K562 (cell line): ENCODE measurements at regions not wholly inside any gene's neighbourhood (a gene's known extent, or its start where the extent isn't known, plus 50 kb on each side); places are given as distances from the start of the nearest gene placed in this dataset.

Experiments
- CCAR2 ChIP-seq: fragments of 200-400 bp; formaldehyde crosslinking; IDR thresholded peaks from 2 replicates; pipeline ENCODE4 v1.6.1; 2017; ENCODE audit warnings: mild to moderate bottlenecking, low read depth, low read length
- CHD4 ChIP-seq: fragments of 200-600 bp; sonication (generic); IDR thresholded peaks from 3 replicates; pipeline ENCODE4 v1.6.1; 2012; ENCODE audit warnings: low read depth, mild to moderate bottlenecking, mixed read lengths, low read length, inconsistent platforms; ENCODE audit not compliant: insufficient read depth, insufficient replicate concordance, poor library complexity, severe bottlenecking
- DMBX1 ChIP-seq: fragments of 250-450 bp; sonication (Bioruptor Pico); IDR thresholded peaks from 2 replicates; pipeline ENCODE4 v1.8.0; 2022; ENCODE audit warnings: inconsistent platforms, mild to moderate bottlenecking, moderate library complexity, borderline replicate concordance
- HMG20B ChIP-seq: fragments of 250-450 bp; sonication (Bioruptor Pico); IDR thresholded peaks from 2 replicates; pipeline ENCODE4 v1.5.0; 2021; ENCODE audit warnings: mild to moderate bottlenecking
- ILK ChIP-seq: fragments of 450-650 bp; IDR thresholded peaks from 2 replicates; pipeline ENCODE4 v1.6.1; 2016; ENCODE audit warnings: missing genetic modification characterization, low read depth, mild to moderate bottlenecking, missing compliant biosample characterization, moderate library complexity, borderline replicate concordance
- TBP ChIP-seq: optimal IDR thresholded peaks from 2 replicates; pipeline ENCODE3; 2011; ENCODE audit warnings: low read depth, low read length, improper control_type of control experiment
- TEAD2 ChIP-seq: fragments of 450-650 bp; IDR thresholded peaks from 2 replicates; pipeline ENCODE4 v1.6.1; 2016; ENCODE audit warnings: missing genetic modification characterization, control low read depth, missing compliant biosample characterization
- ZNF830 ChIP-seq: fragments of 250-450 bp; sonication (Bioruptor Pico); IDR thresholded peaks from 2 replicates; pipeline ENCODE4 v1.5.0; 2021; ENCODE audit warnings: mild to moderate bottlenecking
- TF ChIP-seq, protein P1 (sequence below): fragments of 450-650 bp; IDR thresholded peaks from 2 replicates; pipeline ENCODE4 v1.6.1; 2016; ENCODE audit warnings: mild to moderate bottlenecking
- TF ChIP-seq, protein P2 (sequence below): fragments of 250-450 bp; sonication (Bioruptor Pico); IDR thresholded peaks from 2 replicates; pipeline ENCODE4 v1.9.0; 2021; ENCODE audit warnings: mild to moderate bottlenecking, inconsistent platforms
- TF ChIP-seq, protein P3 (sequence below): fragments of 450-650 bp; IDR thresholded peaks from 2 replicates; pipeline ENCODE4 v1.6.1; 2016; ENCODE audit warnings: antibody characterized with exemption

- TF ChIP-seq, protein P1, sequence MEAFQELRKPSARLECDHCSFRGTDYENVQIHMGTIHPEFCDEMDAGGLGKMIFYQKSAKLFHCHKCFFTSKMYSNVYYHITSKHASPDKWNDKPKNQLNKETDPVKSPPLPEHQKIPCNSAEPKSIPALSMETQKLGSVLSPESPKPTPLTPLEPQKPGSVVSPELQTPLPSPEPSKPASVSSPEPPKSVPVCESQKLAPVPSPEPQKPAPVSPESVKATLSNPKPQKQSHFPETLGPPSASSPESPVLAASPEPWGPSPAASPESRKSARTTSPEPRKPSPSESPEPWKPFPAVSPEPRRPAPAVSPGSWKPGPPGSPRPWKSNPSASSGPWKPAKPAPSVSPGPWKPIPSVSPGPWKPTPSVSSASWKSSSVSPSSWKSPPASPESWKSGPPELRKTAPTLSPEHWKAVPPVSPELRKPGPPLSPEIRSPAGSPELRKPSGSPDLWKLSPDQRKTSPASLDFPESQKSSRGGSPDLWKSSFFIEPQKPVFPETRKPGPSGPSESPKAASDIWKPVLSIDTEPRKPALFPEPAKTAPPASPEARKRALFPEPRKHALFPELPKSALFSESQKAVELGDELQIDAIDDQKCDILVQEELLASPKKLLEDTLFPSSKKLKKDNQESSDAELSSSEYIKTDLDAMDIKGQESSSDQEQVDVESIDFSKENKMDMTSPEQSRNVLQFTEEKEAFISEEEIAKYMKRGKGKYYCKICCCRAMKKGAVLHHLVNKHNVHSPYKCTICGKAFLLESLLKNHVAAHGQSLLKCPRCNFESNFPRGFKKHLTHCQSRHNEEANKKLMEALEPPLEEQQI, result no peak
- TF ChIP-seq ZNF830 (CRISPR knock-in tag), result no peak
- TF ChIP-seq, protein P2, sequence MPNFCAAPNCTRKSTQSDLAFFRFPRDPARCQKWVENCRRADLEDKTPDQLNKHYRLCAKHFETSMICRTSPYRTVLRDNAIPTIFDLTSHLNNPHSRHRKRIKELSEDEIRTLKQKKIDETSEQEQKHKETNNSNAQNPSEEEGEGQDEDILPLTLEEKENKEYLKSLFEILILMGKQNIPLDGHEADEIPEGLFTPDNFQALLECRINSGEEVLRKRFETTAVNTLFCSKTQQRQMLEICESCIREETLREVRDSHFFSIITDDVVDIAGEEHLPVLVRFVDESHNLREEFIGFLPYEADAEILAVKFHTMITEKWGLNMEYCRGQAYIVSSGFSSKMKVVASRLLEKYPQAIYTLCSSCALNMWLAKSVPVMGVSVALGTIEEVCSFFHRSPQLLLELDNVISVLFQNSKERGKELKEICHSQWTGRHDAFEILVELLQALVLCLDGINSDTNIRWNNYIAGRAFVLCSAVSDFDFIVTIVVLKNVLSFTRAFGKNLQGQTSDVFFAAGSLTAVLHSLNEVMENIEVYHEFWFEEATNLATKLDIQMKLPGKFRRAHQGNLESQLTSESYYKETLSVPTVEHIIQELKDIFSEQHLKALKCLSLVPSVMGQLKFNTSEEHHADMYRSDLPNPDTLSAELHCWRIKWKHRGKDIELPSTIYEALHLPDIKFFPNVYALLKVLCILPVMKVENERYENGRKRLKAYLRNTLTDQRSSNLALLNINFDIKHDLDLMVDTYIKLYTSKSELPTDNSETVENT (CRISPR knock-in tag), result no peak
- no peak for TF ChIP-seq CHD4
- no peak for TF ChIP-seq DMBX1 (CRISPR knock-in tag)
- TF ChIP-seq, protein P3, sequence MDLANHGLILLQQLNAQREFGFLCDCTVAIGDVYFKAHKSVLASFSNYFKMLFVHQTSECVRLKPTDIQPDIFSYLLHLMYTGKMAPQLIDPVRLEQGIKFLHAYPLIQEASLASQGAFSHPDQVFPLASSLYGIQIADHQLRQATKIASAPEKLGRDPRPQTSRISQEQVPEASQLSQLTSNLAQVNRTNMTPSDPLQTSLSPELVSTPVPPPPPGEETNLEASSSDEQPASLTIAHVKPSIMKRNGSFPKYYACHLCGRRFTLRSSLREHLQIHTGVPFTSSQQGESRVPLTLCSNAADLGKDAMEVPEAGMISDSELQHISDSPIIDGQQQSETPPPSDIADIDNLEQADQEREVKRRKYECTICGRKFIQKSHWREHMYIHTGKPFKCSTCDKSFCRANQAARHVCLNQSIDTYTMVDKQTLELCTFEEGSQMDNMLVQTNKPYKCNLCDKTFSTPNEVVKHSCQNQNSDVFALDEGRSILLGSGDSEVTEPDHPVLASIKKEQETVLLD, result no peak
- no peak for TF ChIP-seq HMG20B
- TF ChIP-seq TEAD2 (tag), result no peak
- TF ChIP-seq CCAR2, result no peak
- no peak for TF ChIP-seq TBP
- TF ChIP-seq ILK, result no peak
These were observed 338.2 kb upstream of the ZFP64 start (continued) for GRCh38 chr20:52529826-52530225.
